Upper lobe of right lung (tissue), 1 donor: ENCODE measurements at regions not wholly inside any gene's neighbourhood (a gene's known extent, or its start where the extent isn't known, plus 50 kb on each side); places are given as distances from the start of the nearest gene placed in this dataset.
"Not testable (repeated sequence)": the region's sequence is repeated elsewhere in the genome, so short reads cannot be mapped to it uniquely, and the experiment has no call there.

Experiments used
- ATAC-seq: fragments of 200-7000 bp; cut with Tn5 transposase; one replicate; pipeline ENCODE4 v1.9.1; 2020; ENCODE audit warnings: mild to moderate bottlenecking, moderate library complexity
- DNase-seq: peaks from one replicate; pipeline ENCODE4 v3.0.0-alpha.2; 2020
- H3K27ac ChIP-seq: fragments of 200-600 bp; one replicate; pipeline ENCODE4 v1.8.0; 2022
- H3K27me3 ChIP-seq: fragments of 200-600 bp; one replicate; pipeline ENCODE4 v1.8.0; 2022; ENCODE audit warnings: mild to moderate bottlenecking
- H3K36me3 ChIP-seq: fragments of 200-600 bp; one replicate; pipeline ENCODE4 v1.8.0; 2022
- H3K4me1 ChIP-seq: fragments of 200-600 bp; one replicate; pipeline ENCODE4 v1.8.0; 2022
- H3K4me3 ChIP-seq: fragments of 200-600 bp; one replicate; pipeline ENCODE4 v1.8.0; 2022; ENCODE audit warnings: mild to moderate bottlenecking
- H3K9me3 ChIP-seq: fragments of 200-600 bp; one replicate; pipeline ENCODE4 v1.8.0; 2022
- intact Hi-C: fragments of 100-400 bp; cut with DNase I; formaldehyde crosslinking; loops from one replicate; pipeline ENCODE4 v1.11.0; 2022
- TF ChIP-seq, protein P1 (sequence below): fragments of 200-600 bp; IDR thresholded peaks from one replicate; pipeline ENCODE4 v1.8.0; 2022; ENCODE audit warnings: antibody characterized with exemption
- donor health status: DM: no; HTN: yes; CAD: no; lungs with severe emphysema.

- Histone ChIP-seq H3K4me1 (no peaks in the 10 kb centered on the region), H3K27me3 (no peaks in the 10 kb centered on the region), H3K36me3 (no peaks in the 10 kb centered on the region), H3K9me3 (no peaks in the 10 kb centered on the region), H3K27ac (no peak overlapping the region), H3K4me3 (no peak overlapping the region)
- intact Hi-C loops = no loop called here
- DNase-seq (no peak), ATAC-seq (no peak)
- TF ChIP-seq, protein P1, sequence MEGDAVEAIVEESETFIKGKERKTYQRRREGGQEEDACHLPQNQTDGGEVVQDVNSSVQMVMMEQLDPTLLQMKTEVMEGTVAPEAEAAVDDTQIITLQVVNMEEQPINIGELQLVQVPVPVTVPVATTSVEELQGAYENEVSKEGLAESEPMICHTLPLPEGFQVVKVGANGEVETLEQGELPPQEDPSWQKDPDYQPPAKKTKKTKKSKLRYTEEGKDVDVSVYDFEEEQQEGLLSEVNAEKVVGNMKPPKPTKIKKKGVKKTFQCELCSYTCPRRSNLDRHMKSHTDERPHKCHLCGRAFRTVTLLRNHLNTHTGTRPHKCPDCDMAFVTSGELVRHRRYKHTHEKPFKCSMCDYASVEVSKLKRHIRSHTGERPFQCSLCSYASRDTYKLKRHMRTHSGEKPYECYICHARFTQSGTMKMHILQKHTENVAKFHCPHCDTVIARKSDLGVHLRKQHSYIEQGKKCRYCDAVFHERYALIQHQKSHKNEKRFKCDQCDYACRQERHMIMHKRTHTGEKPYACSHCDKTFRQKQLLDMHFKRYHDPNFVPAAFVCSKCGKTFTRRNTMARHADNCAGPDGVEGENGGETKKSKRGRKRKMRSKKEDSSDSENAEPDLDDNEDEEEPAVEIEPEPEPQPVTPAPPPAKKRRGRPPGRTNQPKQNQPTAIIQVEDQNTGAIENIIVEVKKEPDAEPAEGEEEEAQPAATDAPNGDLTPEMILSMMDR = no peak
Observed at GRCh38 chr12:88897723-88898122, 317.5 kb upstream of the KITLG start.

DNA sequence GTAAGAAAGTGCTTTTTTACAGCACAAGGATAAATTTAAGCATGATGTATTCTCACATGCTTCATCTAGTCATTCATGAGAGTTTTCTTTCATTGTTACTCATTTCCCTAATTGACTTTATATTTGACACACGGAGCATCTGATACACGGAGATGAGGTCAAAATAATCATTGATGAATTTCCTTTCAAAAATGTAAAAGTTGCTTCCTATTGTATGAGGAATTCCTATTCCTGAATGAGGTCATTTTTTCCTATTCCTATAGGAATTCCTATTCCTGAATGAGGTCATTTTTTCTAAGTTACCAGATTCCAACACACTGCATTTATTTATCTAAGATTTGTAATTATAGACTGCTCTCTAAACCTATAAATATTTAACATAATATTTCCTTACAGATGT is 316.7 kb upstream of the KITLG start:
- ATAC-seq (no peak), DNase-seq (no peak)
- no peak overlapping the region for H3K27ac ChIP-seq
- no peaks in the 10 kb centered on the region for H3K9me3 ChIP-seq
- no peaks in the 10 kb centered on the region for H3K4me1 ChIP-seq
- no peak overlapping the region for H3K4me3 ChIP-seq
- H3K27me3 ChIP-seq = no peaks in the 10 kb centered on the region
- no peaks in the 10 kb centered on the region for H3K36me3 ChIP-seq
- TF ChIP-seq, protein P1 = no peak
- intact Hi-C loops = no loop called here

GRCh38 chr12:88895634-88896033 is 315.4 kb upstream of the KITLG start:
- TF ChIP-seq, protein P1 = no peak
- Histone ChIP-seq H3K4me3 (no peak overlapping the region), H3K27ac (no peak overlapping the region), H3K9me3 (no peaks in the 10 kb centered on the region), H3K27me3 (no peaks in the 10 kb centered on the region), H3K4me1 (no peaks in the 10 kb centered on the region), H3K36me3 (no peaks in the 10 kb centered on the region)
- ATAC-seq (no peak), DNase-seq (no peak)
- intact Hi-C loops = no loop called here

GRCh38 chr12:88893801-88894200 is 313.5 kb upstream of the KITLG start:
- Histone ChIP-seq H3K36me3 (no peaks in the 10 kb centered on the region), H3K27me3 (no peaks in the 10 kb centered on the region), H3K27ac (no peak overlapping the region), H3K4me3 (no peak overlapping the region), H3K9me3 (no peaks in the 10 kb centered on the region), H3K4me1 (no peaks in the 10 kb centered on the region)
- DNase-seq (no peak), ATAC-seq (no peak)
- TF ChIP-seq, protein P1 = no peak
- intact Hi-C loops = no loop called here

DNA sequence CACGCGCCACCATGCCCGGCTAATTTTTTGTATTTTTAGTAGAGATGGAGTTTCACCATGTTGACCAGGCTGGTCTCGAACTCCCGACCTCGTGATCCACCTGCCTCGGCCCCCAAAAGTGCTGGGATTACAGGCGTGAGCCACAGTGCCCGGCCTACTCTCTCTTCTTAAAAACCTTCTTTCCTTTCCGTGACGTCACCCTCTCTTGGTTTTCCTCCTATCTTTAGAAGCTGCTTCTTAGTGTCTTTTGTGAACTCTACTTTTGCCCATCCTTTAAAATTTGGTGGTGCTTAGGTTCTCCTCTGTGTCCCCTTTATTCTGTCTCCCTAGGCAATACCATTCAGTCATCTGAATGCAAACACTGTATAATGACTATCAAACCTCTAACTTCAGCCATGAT is 311.2 kb upstream of the KITLG start:
- DNase-seq, H3K9me3 ChIP-seq, H3K27me3 ChIP-seq, H3K27ac ChIP-seq, H3K4me3 ChIP-seq, H3K4me1 ChIP-seq, ATAC-seq, intact Hi-C loops, H3K36me3 ChIP-seq: not testable (repeated sequence)

GRCh38 chr12:88889326-88890110 is 309.2 kb upstream of the KITLG start:
- intact Hi-C loops = no loop called here
- no peak overlapping the region for H3K4me3 ChIP-seq
- H3K9me3 ChIP-seq = no peaks in the 10 kb centered on the region
- no peak overlapping the region for H3K27ac ChIP-seq
- ATAC-seq (no peak), DNase-seq (no peak)
- no peaks in the 10 kb centered on the region for H3K36me3 ChIP-seq
- TF ChIP-seq, protein P1 = no peak
- H3K4me1 ChIP-seq = no peaks in the 10 kb centered on the region
- no peaks in the 10 kb centered on the region for H3K27me3 ChIP-seq
